IgD-negative memory B cell (primary cell): ENCODE measurements at regions not wholly inside any gene's neighbourhood (a gene's known extent, or its start where the extent isn't known, plus 50 kb on each side); places are given as distances from the start of the nearest gene placed in this dataset.

Experiments
- H3K27ac Mint-ChIP-seq, 3 donors: one replicate each; pipeline ENCODE4 v1.8.0; 2020 to 2022; ENCODE audit warnings: mild to moderate bottlenecking in 3 of 3, mixed read lengths in 3 of 3, moderate library complexity in 1 of 3
- H3K27me3 Mint-ChIP-seq: one replicate; pipeline ENCODE4 v1.8.0; 2021; ENCODE audit warnings: mixed read lengths
- H3K36me3 Mint-ChIP-seq: one replicate; pipeline ENCODE4 v1.8.0; 2020; ENCODE audit warnings: mild to moderate bottlenecking, mixed read lengths
- H3K4me1 Mint-ChIP-seq, 3 donors: one replicate each; pipeline ENCODE4 v1.8.0; 2020 to 2022; ENCODE audit warnings: mixed read lengths in 3 of 3, mild to moderate bottlenecking in 1 of 3
- H3K4me3 Mint-ChIP-seq, 4 donors: one replicate each; pipeline ENCODE4 v1.8.0; 2020 to 2022; ENCODE audit warnings: mild to moderate bottlenecking in 4 of 4, mixed read lengths in 4 of 4, moderate library complexity in 3 of 4
- H3K9me3 Mint-ChIP-seq, 3 donors: one replicate each; pipeline ENCODE4 v1.8.0; 2020 to 2021; ENCODE audit warnings: mixed read lengths in 3 of 3, mild to moderate bottlenecking in 1 of 3

DNA sequence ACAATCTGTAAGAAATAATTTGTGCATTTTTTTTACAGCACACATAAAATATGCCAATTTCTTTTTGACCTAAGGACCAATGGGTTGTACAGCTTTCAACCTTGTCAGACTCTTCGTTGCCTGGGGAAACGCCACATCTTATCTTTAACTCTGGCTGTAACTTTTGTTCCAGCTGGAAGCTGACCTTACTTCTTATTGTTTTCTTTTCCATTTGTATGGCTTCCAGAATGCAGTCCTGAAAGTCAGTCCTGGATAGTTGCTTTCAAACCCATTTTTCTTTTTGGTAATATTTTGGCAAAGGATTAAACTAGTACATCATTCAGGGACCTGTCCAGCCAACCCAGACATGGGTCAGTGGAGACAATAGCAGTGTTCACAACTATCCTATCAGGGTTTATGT, 686.5 kb upstream of the CDH2 start:
- H3K36me3 Mint-ChIP-seq = no peaks in the 10 kb centered on the region
- no peaks in the 10 kb centered on the region for H3K4me1 Mint-ChIP-seq
- no peaks in the 10 kb centered on the region for H3K27me3 Mint-ChIP-seq
- H3K9me3 Mint-ChIP-seq = peaks cover 0 to 12% (median 5%) of the 10 kb centered on the region in 3 donors
- no peak overlapping the region for H3K4me3 Mint-ChIP-seq
- H3K27ac Mint-ChIP-seq = peak overlapping the region in 1 of 3 donors; percentile 7

- no peaks in the 10 kb centered on the region for H3K4me1 Mint-ChIP-seq
- no peak overlapping the region for H3K27ac Mint-ChIP-seq
- H3K9me3 Mint-ChIP-seq = peaks cover 0 to 5% (median 2%) of the 10 kb centered on the region in 3 donors
- H3K27me3 Mint-ChIP-seq = no peaks in the 10 kb centered on the region
- H3K4me3 Mint-ChIP-seq = no peak overlapping the region
- H3K36me3 Mint-ChIP-seq = no peaks in the 10 kb centered on the region
These were observed 681.3 kb upstream of the CDH2 start for GRCh38 chr18:28858248-28858647.

GRCh38 chr18:28855989-28856388, 679.1 kb upstream of the CDH2 start:
- H3K9me3 Mint-ChIP-seq = peaks cover 2 to 9% (median 5%) of the 10 kb centered on the region in 3 donors
- H3K4me1 Mint-ChIP-seq = no peaks in the 10 kb centered on the region
- H3K36me3 Mint-ChIP-seq = no peaks in the 10 kb centered on the region
- H3K27me3 Mint-ChIP-seq = no peaks in the 10 kb centered on the region
- no peak overlapping the region for H3K4me3 Mint-ChIP-seq
- H3K27ac Mint-ChIP-seq = no peak overlapping the region

- no peak overlapping the region for H3K27ac Mint-ChIP-seq
- H3K4me1 Mint-ChIP-seq = no peaks in the 10 kb centered on the region
- peaks cover 2 to 9% (median 5%) of the 10 kb centered on the region in 3 donors for H3K9me3 Mint-ChIP-seq
- H3K36me3 Mint-ChIP-seq = no peaks in the 10 kb centered on the region
- H3K27me3 Mint-ChIP-seq = no peaks in the 10 kb centered on the region
- no peak overlapping the region for H3K4me3 Mint-ChIP-seq
These were observed 678.6 kb upstream of the CDH2 start for GRCh38 chr18:28855524-28855923.

DNA sequence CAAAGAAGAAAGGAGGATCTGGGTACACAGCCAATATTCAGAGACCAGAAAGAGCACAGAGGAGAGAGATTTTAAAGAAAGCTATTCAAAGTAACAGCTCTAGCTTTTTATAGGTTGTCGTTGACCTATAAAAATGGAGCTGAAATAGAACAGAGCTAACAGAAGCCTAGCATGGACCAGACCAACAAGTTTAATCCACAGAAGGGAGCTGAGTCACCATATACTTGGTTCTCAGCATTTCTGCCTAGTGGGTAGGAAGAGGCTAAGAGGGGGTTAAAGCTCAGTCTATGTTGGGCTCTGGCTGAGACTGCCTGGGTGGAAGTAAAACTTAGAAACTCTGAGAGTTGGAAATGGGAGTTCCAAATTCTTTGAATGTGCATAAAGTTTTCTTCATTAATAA, 678.0 kb upstream of the CDH2 start:
- no peaks in the 10 kb centered on the region for H3K27me3 Mint-ChIP-seq
- H3K27ac Mint-ChIP-seq = no peak overlapping the region
- peaks cover 2 to 10% (median 9%) of the 10 kb centered on the region in 3 donors for H3K9me3 Mint-ChIP-seq
- H3K36me3 Mint-ChIP-seq = no peaks in the 10 kb centered on the region
- H3K4me1 Mint-ChIP-seq = no peaks in the 10 kb centered on the region
- H3K4me3 Mint-ChIP-seq = peak overlapping the region in 1 of 4 donors; percentile 28

DNA sequence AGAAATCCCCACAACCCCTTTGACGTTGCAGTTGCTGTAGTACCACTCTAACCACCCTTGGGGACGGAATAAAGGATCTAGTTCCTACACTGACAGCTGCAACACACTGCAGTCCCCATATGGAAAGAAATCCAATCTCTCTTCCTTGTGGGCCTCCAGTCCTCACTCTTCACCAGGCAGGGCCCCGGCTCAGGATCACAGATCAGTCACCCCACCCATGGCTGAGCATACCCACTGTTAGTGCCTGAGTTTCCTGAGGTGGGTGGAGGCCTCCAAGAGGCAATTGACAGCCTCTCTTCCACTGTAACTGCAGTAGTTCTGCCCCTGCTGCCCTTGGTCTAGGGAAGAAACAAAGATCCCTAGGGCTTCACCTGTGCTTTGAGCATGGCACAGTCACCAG, 670.0 kb upstream of the CDH2 start:
- H3K4me1 Mint-ChIP-seq = no peaks in the 10 kb centered on the region

DNA sequence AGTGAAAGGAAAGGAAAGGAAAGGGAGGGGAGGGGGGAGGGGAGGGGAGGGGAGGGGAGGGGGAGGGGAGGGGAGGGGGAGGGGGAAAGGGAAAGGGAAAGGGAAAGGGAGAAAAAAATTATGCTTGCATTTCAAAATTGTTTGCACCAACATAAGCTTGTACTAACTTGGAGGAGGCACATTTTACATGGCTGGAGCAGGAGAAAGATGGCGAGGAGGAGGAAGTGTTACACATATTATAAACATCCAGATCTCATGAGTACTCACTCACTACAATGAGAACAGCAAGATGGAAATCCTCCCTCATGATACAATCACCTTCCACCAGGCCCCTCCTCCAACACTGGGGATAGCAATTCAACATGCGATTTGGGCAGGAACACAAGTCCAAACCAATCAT, 660.2 kb upstream of the CDH2 start:
- H3K4me3 Mint-ChIP-seq = no peak overlapping the region
- no peaks in the 10 kb centered on the region for H3K36me3 Mint-ChIP-seq
- H3K27me3 Mint-ChIP-seq = no peaks in the 10 kb centered on the region
- no peak overlapping the region for H3K27ac Mint-ChIP-seq
- peaks cover 2 to 11% (median 2%) of the 10 kb centered on the region in 3 donors for H3K9me3 Mint-ChIP-seq
- no peaks in the 10 kb centered on the region for H3K4me1 Mint-ChIP-seq

More for the DNA sequence above, 670.0 kb upstream of the CDH2 start:
- peaks cover 0 to 38% (median 0%) of the 10 kb centered on the region in 3 donors for H3K9me3 Mint-ChIP-seq
- H3K4me3 Mint-ChIP-seq = no peak overlapping the region
- H3K36me3 Mint-ChIP-seq = no peaks in the 10 kb centered on the region
- no peak overlapping the region for H3K27ac Mint-ChIP-seq
- no peaks in the 10 kb centered on the region for H3K27me3 Mint-ChIP-seq

DNA sequence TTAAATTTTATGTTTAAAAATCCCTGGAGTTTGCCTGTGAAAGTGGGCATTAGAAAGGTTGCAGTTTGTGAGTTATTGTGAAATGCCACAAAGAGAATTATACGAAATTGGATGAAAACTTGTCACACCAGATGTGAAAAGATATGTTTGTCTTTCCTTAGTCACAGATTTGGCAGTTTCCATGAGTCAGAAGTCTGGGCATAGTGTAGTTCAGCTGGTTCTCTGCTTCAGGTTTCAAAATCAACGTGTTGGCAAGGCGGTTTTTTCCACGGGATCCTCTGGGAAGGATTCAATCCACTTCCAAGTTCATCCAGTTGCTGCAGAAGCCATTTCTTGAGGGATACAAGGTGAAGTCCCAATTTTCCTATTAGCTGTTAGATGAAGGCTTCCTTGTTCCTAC, 658.0 kb upstream of the CDH2 start:
- Mint-ChIP-seq H3K36me3 (no peaks in the 10 kb centered on the region), H3K4me3 (no peak overlapping the region), H3K27me3 (no peaks in the 10 kb centered on the region), H3K4me1 (no peaks in the 10 kb centered on the region), H3K9me3 (peaks cover 0 to 2% (median 0%) of the 10 kb centered on the region in 3 donors), H3K27ac (no peak overlapping the region)

DNA sequence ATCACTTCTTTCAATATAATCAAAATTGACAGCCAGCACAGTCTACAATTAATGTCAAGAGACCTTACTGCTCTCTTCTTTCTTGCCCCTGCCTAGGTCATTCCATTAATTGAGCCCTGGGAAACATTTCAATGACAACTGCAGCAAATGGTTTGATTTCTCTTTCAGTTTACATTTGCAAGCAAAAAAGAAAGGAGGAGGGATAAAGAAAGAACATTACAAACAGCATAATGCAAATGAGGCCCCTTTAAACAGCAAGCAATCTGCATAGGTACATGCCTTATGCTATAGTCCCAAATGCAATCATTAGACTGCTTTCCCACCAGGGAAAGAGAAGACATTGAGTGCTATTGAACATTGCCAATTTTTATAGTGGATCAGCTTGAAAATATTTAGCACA, 655.0 kb upstream of the CDH2 start:
- H3K27ac Mint-ChIP-seq = no peak overlapping the region
- no peak overlapping the region for H3K4me3 Mint-ChIP-seq
- no peaks in the 10 kb centered on the region for H3K4me1 Mint-ChIP-seq
- H3K36me3 Mint-ChIP-seq = no peaks in the 10 kb centered on the region
- peaks cover 0 to 2% (median 0%) of the 10 kb centered on the region in 3 donors for H3K9me3 Mint-ChIP-seq
- H3K27me3 Mint-ChIP-seq = no peaks in the 10 kb centered on the region

- peaks cover 0 to 2% (median 0%) of the 10 kb centered on the region in 3 donors for H3K9me3 Mint-ChIP-seq
- H3K36me3 Mint-ChIP-seq = no peaks in the 10 kb centered on the region
- no peaks in the 10 kb centered on the region for H3K27me3 Mint-ChIP-seq
- H3K4me1 Mint-ChIP-seq = no peaks in the 10 kb centered on the region
- no peak overlapping the region for H3K27ac Mint-ChIP-seq
- no peak overlapping the region for H3K4me3 Mint-ChIP-seq
These were observed 654.5 kb upstream of the CDH2 start for GRCh38 chr18:28831476-28831875.

DNA sequence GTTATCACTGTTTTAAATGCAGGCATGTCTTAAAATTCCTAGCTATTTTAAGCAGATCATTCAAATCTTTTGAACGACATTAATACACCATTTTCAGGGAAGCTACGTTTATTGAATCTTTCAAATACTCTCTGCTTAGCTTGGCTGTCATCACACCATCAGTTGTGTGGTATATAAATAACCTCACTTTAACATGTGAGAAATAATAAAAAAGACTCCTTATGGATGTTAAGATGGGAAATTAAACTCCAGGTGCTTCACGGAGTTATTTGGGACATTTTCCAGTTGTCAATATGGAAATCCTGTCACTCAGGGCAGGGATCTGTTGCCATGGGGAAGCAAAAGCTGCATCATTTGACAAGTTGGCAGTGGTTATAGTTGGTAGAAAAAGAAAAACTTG, 649.2 kb upstream of the CDH2 start:
- peaks cover under 1 to 6% (median 6%) of the 10 kb centered on the region in 3 donors for H3K9me3 Mint-ChIP-seq
- H3K27me3 Mint-ChIP-seq = no peaks in the 10 kb centered on the region
- H3K27ac Mint-ChIP-seq = no peak overlapping the region
- H3K4me1 Mint-ChIP-seq = no peaks in the 10 kb centered on the region
- H3K36me3 Mint-ChIP-seq = peaks cover 2% of the 10 kb centered on the region
- no peak overlapping the region for H3K4me3 Mint-ChIP-seq

- H3K4me3 Mint-ChIP-seq = no peak overlapping the region
- H3K27me3 Mint-ChIP-seq = no peaks in the 10 kb centered on the region
- H3K4me1 Mint-ChIP-seq = no peaks in the 10 kb centered on the region
- peaks cover 2% of the 10 kb centered on the region for H3K36me3 Mint-ChIP-seq
- H3K27ac Mint-ChIP-seq = no peak overlapping the region
- peaks cover 0 to 13% (median 9%) of the 10 kb centered on the region in 3 donors for H3K9me3 Mint-ChIP-seq
These were observed 647.2 kb upstream of the CDH2 start for GRCh38 chr18:28824183-28824574.

- peaks cover 0 to 17% (median 9%) of the 10 kb centered on the region in 3 donors for H3K9me3 Mint-ChIP-seq
- no peaks in the 10 kb centered on the region for H3K4me1 Mint-ChIP-seq
- no peak overlapping the region for H3K27ac Mint-ChIP-seq
These were observed 646.7 kb upstream of the CDH2 start for GRCh38 chr18:28823506-28824182.

GRCh38 chr18:28820353-28820752, 643.4 kb upstream of the CDH2 start:
- Mint-ChIP-seq H3K27me3 (no peaks in the 10 kb centered on the region), H3K27ac (no peak overlapping the region), H3K9me3 (peaks cover 2 to 19% (median 9%) of the 10 kb centered on the region in 3 donors), H3K4me3 (no peak overlapping the region), H3K36me3 (peaks cover 2% of the 10 kb centered on the region), H3K4me1 (no peaks in the 10 kb centered on the region)

More at GRCh38 chr18:28823506-28824182, 646.7 kb upstream of the CDH2 start:
- H3K27me3 Mint-ChIP-seq = no peaks in the 10 kb centered on the region
- H3K4me3 Mint-ChIP-seq = no peak overlapping the region
- peaks cover 2% of the 10 kb centered on the region for H3K36me3 Mint-ChIP-seq

DNA sequence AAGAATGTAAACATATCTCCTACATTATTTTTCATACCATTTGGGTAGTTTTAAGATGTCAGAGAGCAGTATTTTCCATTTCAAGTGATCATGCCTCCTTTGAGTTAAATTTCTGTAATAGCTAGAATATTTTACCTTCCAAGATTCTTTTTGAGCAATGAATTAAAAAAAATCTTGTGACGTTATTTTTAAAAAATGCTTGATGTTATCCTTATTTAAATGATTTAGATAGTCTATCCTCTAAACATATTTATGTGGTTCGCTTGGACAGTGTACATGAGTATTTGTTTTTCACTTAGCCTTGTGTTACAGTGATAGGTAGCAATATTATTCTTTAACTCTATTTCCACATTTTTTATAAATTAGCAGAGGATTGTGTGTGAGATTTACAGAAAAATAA, 639.2 kb upstream of the CDH2 start:
- no peak overlapping the region for H3K4me3 Mint-ChIP-seq
- H3K27me3 Mint-ChIP-seq = no peaks in the 10 kb centered on the region
- H3K4me1 Mint-ChIP-seq = no peaks in the 10 kb centered on the region

GRCh38 chr18:28814365-28814764, 637.4 kb upstream of the CDH2 start:
- no peaks in the 10 kb centered on the region for H3K4me1 Mint-ChIP-seq

More for the DNA sequence above, 639.2 kb upstream of the CDH2 start:
- H3K27ac Mint-ChIP-seq = no peak overlapping the region
- no peaks in the 10 kb centered on the region for H3K36me3 Mint-ChIP-seq
- peaks cover 4 to 16% (median 8%) of the 10 kb centered on the region in 3 donors for H3K9me3 Mint-ChIP-seq

More at GRCh38 chr18:28814365-28814764, 637.4 kb upstream of the CDH2 start:
- Mint-ChIP-seq H3K9me3 (peaks cover 7 to 13% (median 7%) of the 10 kb centered on the region in 3 donors), H3K36me3 (no peaks in the 10 kb centered on the region), H3K27ac (no peak overlapping the region), H3K4me3 (no peak overlapping the region), H3K27me3 (no peaks in the 10 kb centered on the region)
